GM04504 (cell line): ENCODE measurements at regions not wholly inside any gene's neighbourhood (a gene's known extent, or its start where the extent isn't known, plus 50 kb on each side); places are given as distances from the start of the nearest gene placed in this dataset.

Source experiments
- DNase-seq: peaks from one replicate; pipeline ENCODE4 v3.0.0-alpha.2; 2012; ENCODE audit warnings: low read depth

- DNase-seq = peak; percentile 65
These were observed 98.8 kb downstream of the GCNT1 start for GRCh38 chr9:76557674-76558225.

DNA sequence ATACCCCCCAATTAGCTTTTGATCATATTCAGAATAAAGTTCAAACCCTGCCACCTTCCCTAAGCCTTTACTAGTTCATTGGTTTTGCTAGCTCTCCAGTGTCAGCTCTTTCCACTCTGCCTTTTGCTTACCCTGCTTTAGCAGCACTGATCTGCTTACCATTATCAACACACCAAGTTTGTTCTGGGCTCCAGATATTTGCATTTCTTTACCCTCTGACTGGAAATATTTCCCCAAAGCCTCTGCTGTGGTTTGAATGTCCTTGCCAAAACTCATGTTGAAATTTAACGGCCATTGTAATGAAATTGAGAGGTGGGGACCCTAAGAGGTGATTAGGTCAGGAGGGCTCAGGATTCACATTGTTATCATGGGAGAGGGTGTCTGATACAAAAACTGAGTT lies 99.5 kb downstream of the GCNT1 start:
- DNase-seq = no peak

- DNase-seq = no peak
These were observed 100.3 kb downstream of the GCNT1 start for GRCh38 chr9:76559286-76559685.

DNA sequence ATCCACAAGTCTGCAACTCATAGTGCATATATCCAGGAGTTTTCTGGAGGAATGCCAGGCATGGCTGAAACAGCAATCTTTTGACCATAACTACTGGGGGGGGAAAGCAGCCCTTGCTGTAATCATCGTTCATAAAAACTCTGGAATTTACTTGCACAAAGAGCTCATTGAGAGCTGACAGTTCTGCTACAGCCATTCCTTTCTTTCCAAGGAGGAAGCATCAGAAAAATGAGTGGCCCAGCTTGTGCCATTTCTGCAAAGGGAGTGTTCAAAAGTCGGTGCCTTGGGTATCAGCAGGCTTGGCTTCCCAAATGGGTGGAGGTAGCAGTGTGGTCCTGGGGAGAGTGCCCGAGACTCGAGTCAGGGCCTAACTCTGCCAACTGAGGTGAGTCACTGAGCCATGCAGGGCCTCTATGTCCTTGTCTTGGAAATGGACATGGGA lies 101.5 kb downstream of the GCNT1 start:
- peak; percentile 56 for DNase-seq

GRCh38 chr9:76561050-76561713 lies 102.2 kb downstream of the GCNT1 start:
- DNase-seq = no peak
